Breast epithelium (tissue), 3 donors: ENCODE measurements at regions not wholly inside any gene's neighbourhood (a gene's known extent, or its start where the extent isn't known, plus 50 kb on each side); places are given as distances from the start of the nearest gene placed in this dataset.

ENCODE experiments used
- CTCF ChIP-seq, 3 donors: fragments of 450-650 bp; IDR thresholded peaks; one replicate each; pipeline ENCODE4 v1.5.1; 2016 to 2017; ENCODE audit warnings: antibody characterized with exemption in 3 of 3, mild to moderate bottlenecking in 3 of 3, moderate library complexity in 3 of 3
- POLR2AphosphoS5 ChIP-seq, 3 donors: sonication (generic); formaldehyde crosslinking; IDR thresholded peaks; one replicate each; pipeline ENCODE4 v1.6.1; 2017; ENCODE audit warnings: antibody characterized with exemption in 3 of 3

- TF ChIP-seq CTCF (IDR thresholded peaks at IDR 0.05): no peak
- TF ChIP-seq POLR2AphosphoS5 (IDR thresholded peaks at IDR 0.05): no peak
These were observed 388.0 kb upstream of the CNTN4 start for GRCh38 chr3:1710663-1711062.
